Stomach (tissue), 4 donors: ENCODE measurements at regions not wholly inside any gene's neighbourhood (a gene's known extent, or its start where the extent isn't known, plus 50 kb on each side); places are given as distances from the start of the nearest gene placed in this dataset.

Experiments used
- CTCF ChIP-seq, 7 experiments: fragments of 450-650 bp in 4 of 7; fragments of 200-600 bp in 3 of 7; sonication (generic) in 3 of 7; IDR thresholded peaks; one replicate each; pipeline ENCODE4 v1.5.1; 2016 to 2019; ENCODE audit warnings: antibody characterized with exemption in 7 of 7, control low read depth in 2 of 7, mild to moderate bottlenecking in 1 of 7
- EP300 ChIP-seq: sonication (generic); formaldehyde crosslinking; IDR thresholded peaks from one replicate; pipeline ENCODE4 v1.6.1; 2017; ENCODE audit warnings: antibody characterized with exemption
- POLR2A ChIP-seq, 4 donors: fragments of 450-650 bp; IDR thresholded peaks; one replicate each; pipeline ENCODE4 v1.6.1; 2016; ENCODE audit warnings: antibody characterized with exemption in 4 of 4, control low read depth in 2 of 4, mild to moderate bottlenecking in 1 of 4, moderate library complexity in 1 of 4
- POLR2AphosphoS5 ChIP-seq, 3 donors: sonication (generic); formaldehyde crosslinking; IDR thresholded peaks; one replicate each; pipeline ENCODE4 v1.6.1; 2016; ENCODE audit warnings: antibody characterized with exemption in 3 of 3

- TF ChIP-seq CTCF (IDR thresholded peaks at IDR 0.05) (no peak), POLR2AphosphoS5 (IDR thresholded peaks at IDR 0.05) (no peak), POLR2A (IDR thresholded peaks at IDR 0.05) (no peak), EP300 (no peak)
Observed at GRCh38 chr5:173781432-173781815, 106.7 kb upstream of the CPEB4 start.
